ENCODE measurements at regions not wholly inside any gene's neighbourhood (a gene's known extent, or its start where the extent isn't known, plus 50 kb on each side); places are given as distances from the start of the nearest gene placed in this dataset.

DNA sequence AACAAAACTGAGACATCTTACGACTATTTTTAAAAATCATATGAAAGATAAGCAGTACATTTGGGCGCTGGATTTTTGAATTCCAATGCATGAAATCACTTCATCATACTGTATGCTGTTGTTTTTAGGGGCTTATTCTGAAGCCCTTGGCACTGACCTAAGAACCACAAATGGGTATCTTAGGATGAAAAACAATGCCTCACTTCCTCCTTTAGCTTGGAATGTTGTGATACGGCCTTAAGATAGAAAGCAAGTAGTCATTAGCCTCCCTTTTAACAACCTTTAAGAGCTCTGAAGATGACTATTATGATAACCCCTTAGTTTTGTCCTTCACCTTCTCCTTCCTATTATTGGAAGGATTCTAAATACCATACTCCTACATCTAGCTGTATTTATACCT is 289.8 kb downstream of the ARPP21 start:
- TF ChIP-seq, protein P1, sequence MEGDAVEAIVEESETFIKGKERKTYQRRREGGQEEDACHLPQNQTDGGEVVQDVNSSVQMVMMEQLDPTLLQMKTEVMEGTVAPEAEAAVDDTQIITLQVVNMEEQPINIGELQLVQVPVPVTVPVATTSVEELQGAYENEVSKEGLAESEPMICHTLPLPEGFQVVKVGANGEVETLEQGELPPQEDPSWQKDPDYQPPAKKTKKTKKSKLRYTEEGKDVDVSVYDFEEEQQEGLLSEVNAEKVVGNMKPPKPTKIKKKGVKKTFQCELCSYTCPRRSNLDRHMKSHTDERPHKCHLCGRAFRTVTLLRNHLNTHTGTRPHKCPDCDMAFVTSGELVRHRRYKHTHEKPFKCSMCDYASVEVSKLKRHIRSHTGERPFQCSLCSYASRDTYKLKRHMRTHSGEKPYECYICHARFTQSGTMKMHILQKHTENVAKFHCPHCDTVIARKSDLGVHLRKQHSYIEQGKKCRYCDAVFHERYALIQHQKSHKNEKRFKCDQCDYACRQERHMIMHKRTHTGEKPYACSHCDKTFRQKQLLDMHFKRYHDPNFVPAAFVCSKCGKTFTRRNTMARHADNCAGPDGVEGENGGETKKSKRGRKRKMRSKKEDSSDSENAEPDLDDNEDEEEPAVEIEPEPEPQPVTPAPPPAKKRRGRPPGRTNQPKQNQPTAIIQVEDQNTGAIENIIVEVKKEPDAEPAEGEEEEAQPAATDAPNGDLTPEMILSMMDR (IDR thresholded peaks at IDR 0.05) = no peak
- no peak for TF ChIP-seq POLR2AphosphoS5 (IDR thresholded peaks at IDR 0.05)

Measured in transverse colon (tissue), 4 donors.